ENCODE measurements at regions not wholly inside any gene's neighbourhood (a gene's known extent, or its start where the extent isn't known, plus 50 kb on each side); places are given as distances from the start of the nearest gene placed in this dataset.

GRCh38 chr4:53688186-53688790 lies 97.0 kb upstream of the LNX1 start:
- no peak for DNase-seq (ENCODE audit: low read depth)

DNA sequence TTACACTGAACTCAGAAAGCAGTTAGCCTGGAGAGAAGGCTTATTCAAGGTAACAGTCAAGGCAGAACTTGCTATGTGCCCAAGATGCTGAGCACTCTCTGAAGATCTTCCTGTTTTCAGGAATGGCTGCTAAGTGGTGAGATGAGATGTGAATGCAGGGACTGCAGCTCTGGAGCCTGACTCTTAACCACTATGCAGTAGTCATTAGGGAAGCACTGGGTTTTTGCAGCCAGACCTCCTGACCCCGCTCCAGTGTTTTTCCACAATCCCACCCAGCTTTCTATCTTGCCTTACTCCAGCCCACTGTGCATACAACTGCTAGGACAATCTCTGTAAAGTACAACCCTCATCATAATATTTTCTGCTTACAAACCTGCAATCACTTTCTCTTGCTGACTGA lies 95.2 kb upstream of the LNX1 start:
- no peak for DNase-seq (ENCODE audit: low read depth)

DNA sequence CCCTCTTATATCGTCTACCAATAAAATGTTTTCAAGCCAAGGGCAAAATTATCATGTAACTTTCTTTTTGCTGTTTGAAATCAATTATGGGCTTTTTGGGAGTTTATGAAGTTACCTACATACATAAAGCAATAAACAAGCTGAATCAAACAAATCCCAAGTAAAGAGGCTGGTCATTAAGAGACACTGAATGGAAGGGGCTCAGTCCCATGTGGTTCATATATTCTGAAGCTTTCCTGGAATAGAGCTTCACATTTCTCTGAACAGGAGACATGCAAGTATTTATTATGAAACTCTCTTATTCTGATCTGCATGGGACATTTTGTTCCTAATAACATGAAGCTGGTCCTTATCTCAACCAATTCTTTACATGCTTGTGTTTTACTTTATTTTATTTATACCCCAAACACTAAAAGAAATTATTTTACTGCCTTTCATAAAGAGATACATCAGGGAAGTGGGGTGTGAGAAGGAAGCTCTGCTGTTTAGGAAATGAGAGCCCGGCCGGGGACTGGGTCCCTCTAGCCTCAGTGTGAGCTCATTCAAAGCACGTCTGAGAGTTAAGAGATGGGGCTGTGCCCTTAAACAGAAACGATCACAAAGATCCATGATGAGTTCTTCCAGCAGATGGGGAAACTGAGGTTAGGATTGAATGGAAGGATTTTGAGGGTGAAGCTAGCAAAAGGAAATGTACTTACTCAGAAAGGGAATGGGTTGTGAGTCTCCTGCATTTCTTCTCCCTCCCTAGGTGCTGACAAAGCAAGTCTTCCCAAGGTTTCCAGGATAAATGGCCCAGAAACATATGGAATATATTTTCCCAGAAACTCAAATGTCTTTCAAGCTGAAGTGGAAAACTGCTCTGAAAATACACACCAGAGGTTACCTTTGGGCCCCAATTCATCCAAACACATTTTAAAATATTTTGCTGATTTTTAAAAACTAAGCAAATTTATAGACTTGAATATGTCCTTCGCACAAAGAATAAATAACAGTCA lies 93.1 kb upstream of the LNX1 start:
- DNase-seq (ENCODE audit: low read depth), result no peak

GRCh38 chr4:53682908-53683307 lies 91.6 kb upstream of the LNX1 start:
- DNase-seq (ENCODE audit: low read depth), result no peak

- DNase-seq (ENCODE audit: low read depth), result no peak
Measured at GRCh38 chr4:53682196-53682595, 90.9 kb upstream of the LNX1 start.

DNA sequence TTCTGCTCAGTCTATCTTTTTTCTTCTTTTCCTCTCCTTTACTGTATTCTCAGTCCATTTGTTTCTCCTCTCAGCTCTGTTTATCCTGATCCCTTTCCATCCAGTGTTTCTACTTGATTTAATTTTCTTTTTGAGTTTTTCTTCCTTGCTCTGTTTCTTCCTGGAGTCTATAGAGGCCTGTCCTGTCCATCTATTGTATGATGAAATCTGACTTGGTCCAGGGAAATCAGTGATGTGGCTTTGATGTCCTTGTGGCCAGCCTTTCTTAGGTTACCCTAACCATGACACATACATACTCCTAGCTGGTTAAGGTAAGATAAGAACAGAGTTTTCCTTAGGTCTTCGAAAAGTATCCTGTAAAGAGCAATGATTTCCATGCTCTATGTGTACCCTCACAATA lies 89.3 kb upstream of the LNX1 start:
- no peak for DNase-seq (ENCODE audit: low read depth)

DNA sequence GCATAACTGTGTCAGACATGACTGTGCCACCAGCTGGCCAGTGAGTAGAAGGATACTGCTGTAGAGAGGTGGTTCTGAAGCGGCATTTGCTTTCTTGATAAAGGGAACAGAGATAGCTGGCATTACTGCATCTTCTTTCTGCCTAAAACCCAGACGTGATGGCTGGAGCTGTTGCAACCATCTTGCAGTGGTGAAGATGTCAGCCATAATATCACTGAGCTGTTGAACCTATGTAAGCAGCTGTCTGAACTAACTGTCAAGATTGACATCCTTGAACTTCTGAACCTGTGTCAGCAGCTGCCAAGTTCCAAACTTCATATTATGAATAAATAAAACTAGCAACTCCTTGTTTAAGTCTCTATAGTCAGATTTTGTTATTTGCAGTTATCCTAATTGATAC lies 88.9 kb upstream of the LNX1 start:
- no peak for DNase-seq (ENCODE audit: low read depth)

GRCh38 chr4:53676402-53676871 lies 85.2 kb upstream of the LNX1 start:
- DNase-seq (ENCODE audit: low read depth), result no peak

DNA sequence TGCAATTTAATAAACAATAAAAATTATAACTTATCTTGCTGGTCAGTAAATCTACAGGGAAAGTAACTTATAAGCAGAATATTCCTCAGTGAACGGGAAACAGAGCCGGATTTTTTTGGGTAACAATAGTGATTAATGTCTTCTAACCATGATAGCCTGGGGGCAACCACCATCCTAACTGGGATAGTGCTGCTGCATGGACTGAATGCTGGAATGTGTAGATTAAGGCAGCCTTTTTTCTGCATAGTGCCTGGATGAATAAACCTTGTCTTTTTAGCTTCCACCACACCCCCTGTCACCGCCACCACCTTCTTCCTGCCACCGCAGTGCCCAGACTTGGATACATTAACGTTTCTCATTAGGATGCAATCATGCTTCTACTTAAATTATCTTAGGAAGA lies 83.6 kb upstream of the LNX1 start:
- no peak for DNase-seq (ENCODE audit: low read depth)

DNA sequence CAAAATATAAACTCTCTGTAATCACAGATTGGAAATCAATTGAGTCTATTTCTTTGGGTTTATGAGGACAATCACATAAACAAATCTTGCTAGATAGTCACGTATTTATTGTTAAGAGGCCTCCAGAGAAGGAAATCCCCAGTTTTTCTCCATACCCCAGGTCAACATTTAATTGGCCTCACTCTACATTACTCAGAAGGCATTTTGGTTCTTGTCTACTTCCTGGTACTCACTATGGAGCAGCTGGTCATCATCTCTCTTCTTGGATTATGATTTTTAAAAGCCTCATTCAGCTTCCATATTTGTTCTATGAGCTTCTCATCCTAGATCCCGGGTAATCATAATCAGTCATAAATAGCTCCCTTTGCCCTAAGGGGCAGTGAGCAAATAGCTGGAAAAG lies 81.6 kb upstream of the LNX1 start:
- no peak for DNase-seq (ENCODE audit: low read depth)

GRCh38 chr4:53671757-53672156 lies 80.5 kb upstream of the LNX1 start:
- no peak for DNase-seq (ENCODE audit: low read depth)

DNA sequence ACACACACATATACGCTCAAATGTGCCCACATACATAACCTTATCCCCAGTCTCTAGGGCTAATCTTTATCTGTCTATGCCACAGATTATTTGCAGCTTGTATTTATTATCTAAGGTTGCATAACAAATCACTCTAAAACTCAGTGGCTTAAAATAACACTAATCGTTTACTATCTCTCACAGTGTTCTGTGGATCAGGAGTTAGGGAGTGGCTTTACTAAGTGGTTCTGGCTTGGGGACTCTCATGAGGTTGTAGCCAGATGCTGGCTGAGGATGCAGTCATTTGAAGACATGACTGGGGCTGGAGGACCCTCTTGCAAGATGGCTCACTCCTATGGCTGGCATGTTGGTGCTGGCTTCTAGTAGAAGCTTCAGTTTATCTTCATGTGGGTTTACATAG lies 68.5 kb upstream of the LNX1 start:
- no peak for DNase-seq (ENCODE audit: low read depth)

GRCh38 chr4:53659112-53659511 lies 67.8 kb upstream of the LNX1 start:
- no peak for DNase-seq (ENCODE audit: low read depth)

DNA sequence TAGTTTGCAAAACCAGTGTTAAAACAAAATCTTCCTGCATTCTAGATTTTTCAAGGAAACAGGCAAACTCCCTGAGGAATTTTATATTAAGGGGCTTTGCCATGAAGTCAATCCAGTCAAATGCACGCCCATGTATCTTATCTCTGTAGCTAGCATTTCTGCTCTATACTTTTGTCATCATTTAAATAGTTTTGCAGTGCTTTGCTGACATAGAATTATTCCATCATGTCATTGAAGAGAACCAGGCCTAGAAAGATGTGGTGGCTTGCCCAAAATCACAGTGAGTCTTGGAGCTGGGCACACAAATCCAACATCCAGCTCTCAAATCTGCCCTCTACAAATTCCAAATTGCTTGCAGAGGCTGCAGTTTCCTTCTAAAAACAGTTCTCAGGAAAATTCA lies 66.7 kb upstream of the LNX1 start:
- no peak for DNase-seq (ENCODE audit: low read depth)

DNA sequence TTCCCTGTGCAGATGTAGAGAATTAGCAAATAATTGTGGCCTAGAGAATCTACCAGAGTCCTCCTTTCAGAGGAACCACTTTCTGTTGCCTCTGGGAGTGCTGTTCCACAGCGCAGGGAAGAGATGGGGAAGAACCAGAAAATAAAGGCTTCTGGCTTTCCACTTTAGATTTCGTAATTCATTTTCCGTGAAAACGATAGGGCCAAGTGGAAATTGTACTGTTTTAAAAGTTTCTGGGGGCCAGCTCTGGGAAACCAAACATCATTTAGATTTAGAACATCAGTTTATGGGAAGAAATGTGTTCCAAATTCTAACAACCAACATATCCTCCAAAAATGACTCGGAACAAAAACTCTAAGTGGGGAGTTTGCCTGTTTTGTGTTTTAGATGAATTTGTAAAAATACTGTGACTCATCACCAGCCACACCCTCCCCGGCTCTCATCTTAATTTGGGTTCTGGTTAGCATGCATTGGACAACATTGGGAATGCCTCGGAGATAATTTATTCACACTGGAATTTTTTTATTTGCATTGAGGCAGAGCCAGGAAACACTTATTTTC lies 65.2 kb upstream of the LNX1 start:
- no peak for DNase-seq (ENCODE audit: low read depth)

DNA sequence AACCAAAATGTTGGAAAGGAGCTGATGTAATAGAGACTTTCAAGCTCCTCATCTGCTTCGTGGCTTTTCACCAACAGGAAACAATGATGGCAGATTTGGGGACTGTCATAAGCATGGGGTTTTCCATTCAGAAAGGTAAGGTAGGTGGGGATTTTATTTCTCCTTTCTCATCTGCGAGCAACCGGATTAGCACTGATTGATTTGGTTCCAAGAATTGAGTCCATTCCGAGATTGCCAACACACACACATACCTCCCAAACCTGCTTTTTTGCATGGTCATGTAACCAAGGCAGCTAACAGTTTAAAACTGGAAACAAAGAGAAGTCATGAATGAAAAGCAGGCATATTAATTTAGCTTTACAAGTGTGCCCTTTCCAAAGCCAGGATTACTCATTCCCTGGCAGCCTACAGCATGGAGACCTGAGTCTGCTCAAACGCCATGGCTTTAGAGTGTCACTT lies 63.0 kb upstream of the LNX1 start:
- DNase-seq (ENCODE audit: low read depth), result no peak

- DNase-seq (ENCODE audit: low read depth), result no peak
Measured at GRCh38 chr4:53653484-53654053, 62.3 kb upstream of the LNX1 start.

GRCh38 chr4:53651156-53651735 lies 60.0 kb upstream of the LNX1 start:
- DNase-seq (ENCODE audit: low read depth), result no peak

DNA sequence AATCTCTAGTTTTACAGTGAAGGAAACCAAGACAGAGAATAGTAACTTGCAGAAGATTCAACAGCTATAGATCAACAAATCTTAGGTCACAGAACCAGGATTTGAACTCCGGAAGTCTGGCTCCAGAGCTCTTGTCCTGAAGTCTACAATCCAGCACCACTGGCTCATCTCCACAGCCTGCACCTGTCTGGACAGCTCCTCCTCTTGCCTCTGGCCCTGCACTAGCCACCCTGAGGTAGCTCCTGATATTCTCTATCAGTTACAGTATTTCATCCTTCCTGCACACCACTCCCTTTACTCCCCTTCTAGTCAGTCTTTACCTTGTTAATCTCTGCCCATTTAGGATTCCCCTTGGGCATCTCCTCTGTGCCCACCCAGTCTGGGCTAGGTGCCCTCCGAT lies 58.1 kb upstream of the LNX1 start:
- no peak for DNase-seq (ENCODE audit: low read depth)

GRCh38 chr4:53647547-53647946 lies 56.3 kb upstream of the LNX1 start:
- DNase-seq (ENCODE audit: low read depth), result no peak

GRCh38 chr4:53646795-53647194 lies 55.5 kb upstream of the LNX1 start:
- no peak for DNase-seq (ENCODE audit: low read depth)

GRCh38 chr4:53645108-53645507 lies 53.8 kb upstream of the LNX1 start:
- DNase-seq (ENCODE audit: low read depth), result no peak

Data from T follicular helper cell (primary cell).